GM21423 (cell line): ENCODE measurements at regions not wholly inside any gene's neighbourhood (a gene's known extent, or its start where the extent isn't known, plus 50 kb on each side); places are given as distances from the start of the nearest gene placed in this dataset.
A peak's percentile ranks its signal among the peaks of the same experiment; 100 is the strongest.
"Not testable (repeated sequence)": the region's sequence is repeated elsewhere in the genome, so short reads cannot be mapped to it uniquely, and the experiment has no call there.

ENCODE experiments used
- ATAC-seq: cut with Tn5 transposase; IDR thresholded peaks from one replicate; pipeline ENCODE4 v1.9.1; 2021; ENCODE audit warnings: mild to moderate bottlenecking, moderate library complexity; ENCODE audit not compliant: unreplicated experiment

DNA sequence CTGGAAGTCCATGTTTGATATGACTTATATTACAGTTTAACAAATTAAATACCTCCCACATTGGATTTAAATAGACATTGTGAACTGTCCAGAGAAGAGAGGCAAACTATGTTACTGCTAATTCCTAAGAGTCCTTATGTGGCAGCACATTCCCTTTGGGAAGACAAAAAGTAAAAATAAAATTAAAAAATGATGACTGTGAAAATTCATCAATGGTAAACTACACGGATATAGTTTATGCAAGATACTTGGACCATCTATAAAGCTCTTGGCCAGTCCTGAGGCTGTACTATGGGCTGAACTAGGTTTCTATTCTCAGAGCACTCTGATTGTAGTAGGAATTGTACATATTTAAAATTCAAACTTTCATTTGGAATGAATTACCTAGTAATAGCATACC is 206.4 kb downstream of the LRRK2 start:
- ATAC-seq = no peak

DNA sequence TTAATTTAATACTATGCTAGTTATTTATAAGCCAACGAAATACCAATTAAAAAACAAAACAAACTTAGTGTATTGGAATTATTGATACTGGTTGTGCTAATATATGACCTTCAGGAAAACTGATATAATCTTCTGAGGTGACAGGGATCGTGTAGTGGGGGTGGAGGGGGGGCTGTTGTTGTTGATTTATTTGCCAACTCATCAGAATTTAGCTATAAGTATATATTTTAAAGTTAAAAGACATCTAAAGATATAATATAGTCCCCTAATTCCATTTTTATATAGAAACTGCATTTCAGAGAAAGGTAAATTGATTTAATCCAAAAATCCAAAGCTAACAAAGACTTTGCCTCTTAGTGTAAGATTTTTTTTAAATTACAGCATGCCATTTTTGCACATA is 210.5 kb downstream of the LRRK2 start:
- ATAC-seq = no peak

DNA sequence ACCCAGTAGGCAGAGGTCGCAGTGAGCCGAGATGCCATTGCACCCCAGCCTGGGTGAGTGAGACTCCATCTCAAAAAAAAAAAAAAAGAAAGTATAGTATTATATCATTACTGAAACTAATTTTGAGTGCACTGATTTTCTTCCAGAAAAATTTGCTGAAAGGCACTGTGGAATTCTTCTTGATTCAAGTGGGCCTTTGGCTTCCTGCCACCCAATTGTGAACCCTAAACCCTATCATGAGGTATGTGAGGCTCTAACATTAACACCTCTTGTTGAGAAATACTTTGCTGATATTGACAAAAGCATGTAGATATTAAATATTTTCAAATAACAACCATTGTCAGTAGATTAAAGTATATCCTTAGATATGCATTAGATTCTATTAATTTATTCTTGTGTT is 211.2 kb downstream of the LRRK2 start:
- ATAC-seq = no peak

DNA sequence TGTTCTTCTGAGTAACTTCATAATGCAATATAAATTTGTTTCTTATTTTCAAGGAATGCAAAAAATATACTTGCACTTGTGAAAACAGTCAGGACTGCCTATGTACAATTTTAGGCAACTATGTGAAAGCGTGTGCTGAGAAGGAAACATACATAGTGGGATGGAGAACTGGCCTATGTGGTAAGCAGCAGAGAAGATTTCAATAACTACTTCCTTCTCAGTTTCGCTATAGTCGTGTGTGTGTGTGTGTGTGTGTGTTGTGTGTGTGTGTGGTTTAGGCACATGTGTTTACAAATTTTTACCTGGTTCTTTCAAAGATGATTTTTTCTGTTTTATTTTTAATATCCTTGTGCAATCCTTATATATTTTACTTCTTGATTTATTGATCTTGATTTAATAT is 211.8 kb downstream of the LRRK2 start:
- no peak for ATAC-seq

DNA sequence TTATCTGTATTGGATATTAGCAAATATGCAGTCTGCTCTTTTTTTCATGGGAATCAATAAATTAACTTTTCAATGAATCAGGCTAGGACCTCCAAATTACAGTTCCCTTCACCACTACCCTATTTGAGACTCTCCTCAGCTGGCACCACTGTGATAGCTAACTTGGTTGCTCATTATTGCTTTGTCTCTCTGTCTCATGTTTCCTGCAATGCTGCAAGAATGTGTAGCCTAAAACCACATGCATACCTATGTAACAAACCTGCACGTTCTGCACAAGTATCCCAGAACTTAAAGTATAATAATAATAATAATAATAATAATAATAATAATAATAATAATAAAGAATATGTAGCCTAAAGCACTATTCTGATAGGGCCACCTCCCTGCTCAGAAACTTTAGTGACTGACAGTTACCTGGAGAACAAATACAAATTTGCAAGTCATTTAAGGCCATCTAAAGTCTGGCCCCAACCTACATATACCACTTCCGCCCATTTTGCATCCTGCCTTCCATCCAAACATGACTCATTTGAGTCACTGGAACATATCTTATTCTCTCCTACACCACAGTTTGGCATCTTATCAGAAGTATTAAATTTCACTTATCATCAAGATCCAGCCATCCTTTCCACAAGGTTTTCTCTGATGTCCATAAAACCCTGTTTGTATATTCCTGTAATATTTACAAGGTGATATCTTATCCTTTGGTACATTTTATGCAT is 215.1 kb downstream of the LRRK2 start:
- no peak for ATAC-seq

DNA sequence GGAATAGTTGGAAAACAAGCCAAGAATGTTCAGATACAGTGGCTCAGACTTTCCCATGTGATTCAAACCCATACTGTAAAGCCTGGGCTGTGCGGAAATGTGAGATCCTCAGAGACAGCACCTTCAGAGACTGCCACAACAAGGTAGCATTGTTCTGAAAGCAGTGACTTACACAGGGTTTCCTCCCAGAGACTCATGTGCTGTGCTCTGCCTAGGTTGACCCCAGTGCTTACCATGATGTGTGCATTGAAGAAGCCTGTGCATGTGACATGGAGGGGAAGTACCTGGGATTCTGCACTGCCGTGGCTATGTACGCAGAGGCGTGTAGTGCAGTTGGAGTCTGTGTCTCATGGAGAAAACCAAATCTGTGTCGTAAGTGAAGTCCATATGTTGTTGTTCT is 219.4 kb downstream of the LRRK2 start:
- ATAC-seq = no peak

DNA sequence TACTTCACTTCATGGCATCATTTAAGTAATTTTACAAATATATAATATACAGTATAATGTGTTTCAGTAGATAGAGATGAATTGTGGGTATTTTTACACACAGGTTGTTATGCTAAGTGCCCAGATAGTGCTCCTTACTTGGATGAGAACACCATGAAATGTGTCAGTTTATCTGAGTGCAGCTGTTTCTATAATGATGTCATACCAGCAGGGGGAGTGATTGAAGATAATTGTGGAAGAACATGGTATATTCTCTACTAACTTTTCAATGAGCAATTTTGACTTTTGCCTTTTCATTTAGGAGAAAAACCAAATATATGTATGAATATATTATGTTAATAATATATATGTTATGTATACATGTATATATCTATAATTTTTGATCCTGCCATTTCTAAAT is 221.6 kb downstream of the LRRK2 start:
- peak; percentile 67 for ATAC-seq

DNA sequence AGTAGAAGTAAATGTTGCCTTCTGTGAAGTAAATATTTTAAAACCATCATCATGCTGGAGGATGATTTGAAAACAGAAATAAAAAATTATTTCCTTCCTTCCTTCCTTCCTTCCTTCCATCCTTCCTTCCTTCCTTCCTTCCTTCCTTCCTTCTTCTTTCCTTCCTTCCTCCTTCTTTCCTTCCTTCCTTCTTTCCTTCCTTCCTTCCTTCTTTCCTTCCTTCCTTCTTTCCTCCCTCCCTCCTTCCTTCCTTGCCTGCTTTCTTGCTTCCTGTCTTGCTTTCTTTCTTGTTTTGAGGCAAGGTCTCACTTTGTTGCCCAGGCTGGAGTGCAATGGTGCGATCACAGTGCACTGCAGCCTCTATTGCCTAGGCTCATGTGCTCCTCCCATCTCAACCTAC is 223.7 kb downstream of the LRRK2 start:
- not testable (repeated sequence) for ATAC-seq

DNA sequence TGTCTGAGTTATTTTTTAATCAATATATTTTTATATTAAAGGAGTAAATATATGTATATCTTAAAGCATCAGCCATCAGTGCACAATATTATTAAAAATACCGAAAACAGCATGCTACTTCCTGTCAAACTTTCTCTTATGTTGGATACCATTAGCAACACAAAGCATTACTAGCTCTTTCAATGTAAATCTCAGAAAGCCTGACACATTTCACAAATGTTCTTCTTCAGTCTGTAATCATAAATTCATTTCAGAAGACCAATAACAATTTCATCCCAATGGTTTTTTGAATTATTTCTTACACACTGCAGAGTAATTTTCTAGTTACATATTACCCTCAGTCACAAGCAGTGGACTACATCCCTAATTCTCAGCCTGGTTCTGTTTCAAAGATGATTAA is 226.9 kb downstream of the LRRK2 start:
- ATAC-seq = no peak

DNA sequence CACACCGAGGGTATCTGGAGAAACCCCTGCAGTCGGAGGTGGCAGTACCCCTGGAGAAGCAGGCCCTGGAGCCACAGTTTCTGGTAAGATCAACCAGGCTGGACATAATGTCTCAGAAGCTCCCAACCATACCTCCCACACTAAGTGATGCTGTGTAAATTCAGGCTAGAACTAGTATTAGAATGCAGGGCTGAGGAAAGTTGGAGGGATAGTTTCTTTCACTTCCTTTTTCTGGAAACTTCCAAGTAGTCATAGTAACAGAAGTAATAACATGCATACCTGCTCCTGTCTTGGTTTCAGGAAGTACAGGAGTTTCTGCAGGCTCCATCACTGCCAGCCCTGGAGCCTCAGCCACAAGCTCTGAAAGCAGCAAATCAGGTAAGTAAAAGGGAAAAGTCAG is 228.1 kb upstream of the CNTN1 start:
- ATAC-seq = no peak

DNA sequence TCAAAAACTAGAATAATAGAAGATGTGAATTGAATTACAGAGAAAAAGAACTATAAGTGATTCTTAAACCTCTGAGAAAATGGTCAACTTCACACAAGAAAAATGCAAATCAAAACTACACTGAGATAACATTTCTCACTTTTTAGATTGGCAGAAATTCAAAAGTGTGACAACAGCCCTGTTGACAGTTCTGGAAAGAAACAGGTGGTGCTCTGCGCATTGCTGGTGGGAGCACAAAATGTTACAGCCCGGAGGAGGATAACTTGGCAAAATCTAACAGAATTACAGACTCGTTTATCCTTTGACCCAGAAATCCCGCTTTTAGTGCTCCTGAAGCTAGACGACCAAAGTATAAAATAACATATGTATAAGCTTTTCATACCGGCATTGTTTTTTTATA is 222.5 kb upstream of the CNTN1 start:
- ATAC-seq = no peak

DNA sequence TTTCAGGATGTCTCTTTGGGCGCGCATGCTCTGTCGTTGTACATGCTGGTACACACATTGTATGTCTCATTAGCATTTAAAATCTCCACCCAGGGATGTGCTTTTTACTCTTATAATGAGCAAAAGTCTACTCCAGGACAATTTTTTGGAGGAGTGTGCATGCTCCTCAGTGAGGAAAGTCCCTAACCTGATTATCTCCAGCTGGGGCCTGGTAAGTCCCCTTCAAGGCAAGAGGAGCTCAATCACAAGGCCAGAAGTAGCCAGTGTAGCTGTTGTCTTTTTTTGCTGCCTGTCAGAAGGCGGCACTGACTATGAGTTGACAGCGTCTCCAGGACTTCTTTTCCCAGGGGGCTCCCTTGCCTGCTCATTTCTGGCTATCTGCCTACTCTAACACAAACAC is 218.3 kb upstream of the CNTN1 start:
- no peak for ATAC-seq

DNA sequence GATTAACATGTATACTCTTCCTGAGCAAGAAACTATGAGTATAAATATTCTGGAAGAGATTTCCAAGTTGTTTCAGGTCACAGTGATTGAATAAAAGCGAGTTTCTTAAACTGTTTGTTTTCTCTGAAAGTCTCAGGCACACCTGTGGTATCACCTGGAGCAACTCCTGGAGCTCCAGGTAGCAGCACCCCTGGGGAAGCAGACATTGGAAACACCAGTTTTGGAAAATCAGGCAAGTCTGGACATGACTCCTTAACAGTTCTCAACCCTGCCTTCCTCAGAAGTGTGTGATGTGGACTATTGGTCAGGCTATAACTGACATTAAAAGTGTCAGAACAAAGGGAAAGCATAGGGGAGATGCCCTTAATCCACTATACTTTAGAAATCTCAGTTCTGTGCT is 217.6 kb upstream of the CNTN1 start:
- no peak for ATAC-seq

DNA sequence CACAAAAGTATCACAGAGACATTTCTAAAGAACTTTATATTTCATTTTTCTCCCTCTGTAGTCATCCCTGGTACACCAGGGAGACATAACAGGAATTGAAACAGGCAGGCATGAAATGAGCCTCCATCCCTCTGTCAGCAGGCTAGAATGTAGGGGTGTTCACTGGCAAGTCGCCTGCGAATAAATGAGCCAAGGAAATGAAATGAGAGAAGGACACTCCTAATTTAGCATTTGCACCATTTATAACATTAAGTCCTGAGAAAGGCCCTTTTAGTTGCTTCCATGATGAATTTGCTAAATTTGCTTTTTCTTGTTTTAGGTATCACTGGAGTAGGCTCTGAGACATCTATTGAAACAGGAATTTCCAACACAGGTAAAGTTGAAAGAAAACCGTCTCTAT is 192.4 kb upstream of the CNTN1 start:
- ATAC-seq = no peak

DNA sequence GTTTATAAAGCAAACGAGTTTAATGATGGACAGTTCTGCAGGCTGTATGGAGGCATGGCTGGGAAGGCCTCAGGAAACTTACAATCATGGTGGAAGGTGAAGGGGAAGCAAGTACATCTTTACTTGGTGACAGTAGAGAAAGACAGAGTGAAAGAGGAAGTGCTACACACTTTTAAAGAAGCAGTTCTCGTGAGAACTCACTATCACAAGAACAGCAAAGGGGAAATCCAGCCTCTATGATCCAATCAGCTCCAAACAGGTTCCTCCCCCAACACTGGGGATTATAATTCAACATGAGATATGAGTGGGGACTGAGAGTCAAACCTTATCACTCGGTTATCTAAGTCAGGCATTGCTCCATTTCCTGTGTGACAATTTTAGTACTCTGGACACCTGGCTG is 189.9 kb upstream of the CNTN1 start:
- ATAC-seq = peak; percentile 53

DNA sequence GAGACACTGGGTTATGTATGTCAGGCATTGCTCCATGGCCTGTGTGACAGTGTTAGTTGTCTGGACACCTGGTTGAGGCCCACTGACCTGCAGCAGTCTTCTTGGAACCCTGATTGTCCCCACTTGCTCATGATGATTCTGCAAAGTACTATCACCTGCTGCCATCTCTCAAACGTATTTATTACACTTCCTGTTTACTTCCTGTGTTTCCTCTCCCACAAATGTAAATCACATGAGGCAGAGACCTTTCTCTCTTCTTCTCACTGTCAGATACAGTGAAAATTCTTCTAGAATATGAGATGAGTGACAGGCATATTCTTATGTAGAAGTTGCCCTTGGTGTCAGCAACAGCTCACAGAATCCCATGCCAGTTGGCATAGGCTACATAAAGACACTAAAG is 186.9 kb upstream of the CNTN1 start:
- ATAC-seq = no peak

DNA sequence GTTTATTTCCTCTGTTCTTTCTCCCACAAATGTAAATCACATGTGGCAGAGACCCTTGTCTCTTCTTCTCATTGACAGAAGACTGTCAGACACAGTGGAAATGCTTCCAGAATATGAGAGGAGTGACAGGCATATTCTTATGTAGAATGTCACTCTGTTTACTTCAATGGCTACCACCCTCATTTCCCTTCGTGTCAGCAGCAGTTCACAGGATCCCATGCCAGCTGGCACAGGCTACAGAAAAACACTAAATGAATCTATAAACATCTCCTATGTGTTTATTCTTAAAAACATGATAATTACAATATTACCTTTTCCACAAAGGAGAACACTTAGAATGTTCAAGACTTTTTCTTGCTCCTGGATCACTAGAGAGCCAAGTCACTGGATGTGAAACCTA is 183.8 kb upstream of the CNTN1 start:
- no peak for ATAC-seq

DNA sequence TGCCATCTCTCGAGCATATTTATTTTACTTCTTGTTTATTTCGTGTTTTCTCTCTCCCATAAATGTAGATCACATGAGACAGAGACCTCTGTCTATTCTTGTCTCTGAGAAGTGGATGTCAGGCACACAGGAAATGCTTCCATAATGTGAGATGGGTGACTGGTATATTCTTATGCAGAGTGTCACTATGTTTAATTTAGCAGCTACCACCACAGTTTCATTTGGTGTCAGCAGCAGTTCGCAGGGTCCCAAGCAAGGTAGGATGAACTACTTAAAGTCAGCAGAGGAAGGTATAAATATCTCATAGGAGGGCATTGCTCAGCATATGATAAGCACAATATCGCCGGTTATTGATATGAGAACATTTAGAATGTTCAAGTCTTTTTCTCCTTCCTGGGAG is 180.9 kb upstream of the CNTN1 start:
- ATAC-seq = no peak

DNA sequence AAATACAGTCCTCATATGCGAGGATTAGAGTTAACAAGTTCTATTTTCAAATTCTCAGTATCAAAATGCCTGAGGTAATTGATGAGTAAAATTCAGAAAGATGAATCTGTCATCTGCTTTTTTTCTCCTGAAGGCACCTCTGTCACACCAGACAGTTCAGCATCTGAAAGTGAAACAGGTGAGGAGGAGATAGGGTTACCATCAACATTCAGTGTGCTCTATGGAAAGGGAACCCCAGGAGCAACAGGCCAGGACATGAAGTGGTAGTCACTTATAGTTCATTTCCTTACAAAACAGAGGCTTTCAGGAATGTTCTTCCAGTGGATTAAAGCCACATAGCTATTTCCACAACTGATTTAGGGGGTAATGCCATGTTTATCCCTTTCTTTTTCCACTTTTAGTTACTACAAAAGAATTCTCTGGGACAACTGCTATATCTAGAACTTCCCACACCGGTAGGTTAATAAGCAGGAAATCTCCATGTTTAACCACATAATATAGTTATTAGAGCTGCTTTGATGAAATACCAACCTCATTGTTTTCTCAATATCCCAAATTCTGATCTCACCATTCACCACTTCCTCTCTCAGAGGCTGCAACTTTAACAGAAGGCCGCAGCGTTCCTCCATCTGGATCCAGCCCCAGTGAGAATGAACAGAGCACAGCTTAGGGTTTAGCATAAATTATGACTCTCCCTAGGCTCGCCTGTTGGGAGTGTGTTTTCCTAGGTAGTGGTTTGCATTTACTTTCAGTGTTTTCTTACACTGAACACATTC is 177.0 kb upstream of the CNTN1 start:
- peak; percentile 68 for ATAC-seq

DNA sequence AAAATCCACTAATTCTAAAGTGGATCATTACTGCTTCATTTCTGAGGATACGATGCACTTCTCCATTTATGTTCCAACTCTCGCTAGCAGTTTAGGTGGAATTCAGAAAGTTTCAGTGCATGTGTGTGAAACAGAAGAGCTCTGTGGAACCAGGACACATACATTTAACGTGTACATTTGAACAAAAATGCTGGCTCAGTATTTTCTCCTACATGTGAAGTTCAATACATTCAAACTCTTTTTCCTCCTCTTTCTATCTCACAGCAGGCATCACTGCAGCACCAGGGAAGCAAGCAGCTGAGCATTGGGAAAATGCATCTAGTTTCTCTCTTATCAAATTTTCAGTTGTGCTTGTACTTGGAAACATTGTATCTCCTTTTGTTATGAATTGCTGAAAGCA is 169.4 kb upstream of the CNTN1 start:
- ATAC-seq = no peak

DNA sequence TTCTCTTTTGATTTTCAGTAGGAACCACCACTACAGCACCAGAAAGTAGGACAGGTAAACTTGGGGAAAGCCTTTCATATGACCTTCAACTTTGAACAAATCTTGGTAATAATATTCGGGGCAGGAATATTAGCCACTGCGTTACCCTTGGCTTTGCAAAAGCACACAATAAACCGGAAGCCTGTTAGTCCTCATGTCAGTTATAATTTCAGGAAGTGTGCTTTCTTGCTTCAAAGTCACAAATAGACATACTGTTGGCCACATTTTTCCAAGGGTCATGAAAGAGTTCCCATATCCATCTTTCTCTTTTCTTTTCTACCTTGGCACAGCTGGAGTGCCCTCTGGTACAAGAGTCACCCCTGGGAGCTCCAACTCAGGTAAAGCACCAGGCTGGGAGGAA is 167.2 kb upstream of the CNTN1 start:
- ATAC-seq = no peak

DNA sequence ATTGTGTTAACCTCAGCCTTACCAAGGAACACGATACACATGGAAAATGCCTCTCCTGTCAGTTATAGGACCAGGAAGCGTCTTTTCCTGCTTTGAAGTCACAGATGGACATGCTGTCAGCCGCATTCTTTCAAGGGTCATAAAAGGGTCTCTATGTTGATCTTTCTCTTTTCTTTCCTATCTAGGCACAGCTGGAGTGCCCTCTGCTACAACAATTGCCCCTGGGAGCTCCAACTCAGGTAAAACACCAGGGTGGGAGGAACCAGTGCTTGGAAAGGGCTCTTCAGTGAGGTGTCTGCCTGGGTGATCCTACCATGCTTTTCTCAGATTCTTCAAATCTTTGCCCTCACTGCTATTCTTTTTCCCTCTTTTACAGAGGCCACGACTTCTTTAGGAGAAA is 157.4 kb upstream of the CNTN1 start:
- no peak for ATAC-seq

DNA sequence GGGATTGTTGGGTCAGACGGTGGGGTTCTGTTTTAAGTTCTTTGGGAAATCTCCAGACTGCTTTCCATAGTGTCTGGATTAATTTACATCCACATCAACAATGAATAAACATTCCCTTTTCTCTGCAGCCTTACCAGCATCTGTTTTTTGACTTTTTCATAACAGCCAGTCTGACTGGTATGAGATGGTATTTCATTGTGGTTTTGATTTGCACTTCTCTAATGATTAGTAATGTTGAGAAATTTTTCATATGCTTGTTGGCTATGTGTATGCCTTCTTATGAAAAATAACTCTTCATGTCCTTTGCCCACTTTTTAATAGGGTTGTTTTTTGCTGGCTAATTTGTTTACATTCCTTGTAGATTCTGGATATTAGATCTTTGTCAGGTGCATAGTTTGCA is 140.8 kb upstream of the CNTN1 start:
- ATAC-seq = no peak
